CD4-positive, alpha-beta T cell treated with Interleukin-10 for 1 hour (primary cell): ENCODE measurements at regions not wholly inside any gene's neighbourhood (a gene's known extent, or its start where the extent isn't known, plus 50 kb on each side); places are given as distances from the start of the nearest gene placed in this dataset.
A peak's percentile ranks its signal among the peaks of the same experiment; 100 is the strongest.
"Not testable (repeated sequence)": the region's sequence is repeated elsewhere in the genome, so short reads cannot be mapped to it uniquely, and the experiment has no call there.

Experiments
- DNase-seq: peaks from one replicate; pipeline ENCODE4 v3.0.0-alpha.2; 2020

- no peak for DNase-seq
Measured at GRCh38 chr15:63434576-63435186, 53.0 kb upstream of the CA12 start.

DNA sequence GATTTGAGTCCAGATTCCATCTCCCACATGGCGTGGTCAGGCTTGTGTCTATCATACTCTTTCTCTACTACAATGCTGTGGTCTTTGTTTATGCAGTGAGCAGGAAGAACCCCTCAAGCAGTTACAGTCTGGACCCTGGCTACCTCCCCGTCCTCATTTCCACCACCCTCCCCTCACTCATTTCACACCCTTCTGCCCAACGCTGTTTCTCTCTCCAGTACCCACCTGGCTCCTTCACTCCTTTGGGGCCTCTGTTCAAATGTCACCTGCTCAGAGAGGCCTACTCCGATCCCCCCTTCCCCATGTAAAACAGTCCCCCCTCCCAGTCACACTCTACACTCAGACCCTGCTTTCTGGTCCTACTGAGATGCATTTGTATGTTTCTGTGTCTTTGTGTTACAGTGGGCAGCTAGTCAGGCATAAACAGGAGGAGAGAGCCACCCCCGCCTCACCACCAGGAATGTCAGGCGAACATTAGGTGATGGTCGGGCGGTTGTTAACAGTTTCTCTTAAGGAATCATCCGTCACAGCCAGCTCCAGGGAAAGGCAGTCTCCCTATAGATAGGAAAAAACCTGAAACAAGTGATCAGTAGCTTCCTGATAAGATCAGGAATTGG, 53.7 kb upstream of the CA12 start:
- no peak for DNase-seq

- DNase-seq, result no peak
Measured at GRCh38 chr15:63436341-63436740, 54.7 kb upstream of the CA12 start.

DNA sequence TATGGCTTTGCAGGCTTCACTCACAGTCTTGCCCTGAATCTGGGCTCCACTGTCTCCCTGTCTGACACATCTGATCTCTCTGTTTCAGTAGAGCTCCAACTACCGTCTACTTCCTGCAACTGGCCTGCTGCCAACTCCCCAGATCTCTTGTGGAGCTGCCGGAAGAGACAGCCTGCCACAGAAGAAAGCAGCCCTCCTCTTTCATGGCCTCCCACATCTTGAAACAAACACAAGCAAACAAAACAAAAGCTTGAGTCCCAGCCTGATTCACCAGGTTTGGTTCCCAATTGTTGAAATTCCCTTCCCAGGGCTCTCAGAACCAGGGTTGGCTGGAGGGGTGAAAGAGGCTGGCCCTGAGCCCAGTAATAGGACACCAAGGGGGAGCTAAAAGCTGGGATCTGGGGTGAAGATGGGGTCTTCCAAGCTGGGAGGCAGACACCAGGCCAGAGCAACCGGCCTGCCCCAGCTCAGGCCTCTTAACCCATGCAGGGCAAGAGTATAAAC, 55.3 kb upstream of the CA12 start:
- DNase-seq, result peak; percentile 64

GRCh38 chr15:63439536-63440264, 58.1 kb upstream of the CA12 start:
- no peak for DNase-seq

DNA sequence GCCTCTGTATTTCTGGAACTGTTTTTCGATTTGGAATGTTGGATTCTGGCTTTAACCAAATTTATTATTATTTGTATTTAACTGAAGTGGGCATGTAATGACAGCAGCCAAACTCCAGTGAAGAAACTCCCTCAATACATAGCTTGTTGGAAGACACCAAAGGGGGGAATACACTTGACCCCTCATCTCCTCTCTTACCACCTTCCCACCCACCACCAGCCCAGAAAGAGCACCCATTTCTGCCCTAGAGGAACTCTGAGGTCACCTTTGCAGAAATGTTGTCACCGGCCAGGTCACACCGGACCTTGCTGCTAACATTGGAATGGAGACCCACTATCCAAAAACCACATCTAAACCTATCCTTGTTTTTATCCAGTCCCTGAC, 58.6 kb upstream of the CA12 start:
- DNase-seq, result no peak

GRCh38 chr15:63440756-63441155, 59.1 kb upstream of the CA12 start:
- DNase-seq, result peak; percentile 19

GRCh38 chr15:63441266-63441665, 59.6 kb upstream of the CA12 start:
- no peak for DNase-seq

- DNase-seq, result no peak
Measured at GRCh38 chr15:63442080-63442479, 60.4 kb upstream of the CA12 start.

- no peak for DNase-seq
Measured at GRCh38 chr15:63444611-63445010, 59.8 kb upstream of the USP3 start.

- peak; percentile 58 for DNase-seq
Measured at GRCh38 chr15:63446255-63446654, 58.1 kb upstream of the USP3 start.

DNA sequence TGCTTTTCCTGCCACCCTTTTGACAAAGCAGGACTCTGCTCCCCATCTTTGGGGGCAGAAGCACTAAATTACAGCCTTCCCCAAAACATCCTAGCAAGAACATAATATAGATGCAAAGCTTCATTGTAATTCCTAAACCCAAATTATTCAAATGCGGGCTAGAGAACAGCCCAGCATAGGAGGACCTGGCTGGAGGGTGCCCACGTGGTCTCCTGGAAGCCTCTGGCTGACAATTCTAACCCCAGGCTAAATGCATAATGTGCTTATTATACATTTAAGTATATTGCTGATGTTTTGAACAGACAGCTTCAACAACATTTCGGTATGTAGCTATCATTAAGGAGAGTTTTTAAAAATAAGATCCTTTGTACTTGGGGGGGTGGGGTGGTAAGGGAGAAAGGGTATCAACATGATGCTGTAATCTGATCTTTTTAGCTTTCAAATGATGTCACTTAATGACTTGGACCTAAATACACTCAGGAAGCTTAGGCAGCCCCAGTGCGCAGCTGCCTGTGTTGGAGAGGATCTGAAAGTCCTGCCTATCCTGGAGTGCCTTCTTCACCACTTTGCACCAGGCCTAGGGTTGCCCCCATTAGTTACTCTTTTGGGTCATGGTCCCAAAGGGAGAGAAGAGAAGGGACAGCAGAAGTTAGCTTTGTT, 57.2 kb upstream of the USP3 start:
- no peak for DNase-seq

- DNase-seq, result no peak
Measured at GRCh38 chr15:63448266-63448665, 56.1 kb upstream of the USP3 start.

DNA sequence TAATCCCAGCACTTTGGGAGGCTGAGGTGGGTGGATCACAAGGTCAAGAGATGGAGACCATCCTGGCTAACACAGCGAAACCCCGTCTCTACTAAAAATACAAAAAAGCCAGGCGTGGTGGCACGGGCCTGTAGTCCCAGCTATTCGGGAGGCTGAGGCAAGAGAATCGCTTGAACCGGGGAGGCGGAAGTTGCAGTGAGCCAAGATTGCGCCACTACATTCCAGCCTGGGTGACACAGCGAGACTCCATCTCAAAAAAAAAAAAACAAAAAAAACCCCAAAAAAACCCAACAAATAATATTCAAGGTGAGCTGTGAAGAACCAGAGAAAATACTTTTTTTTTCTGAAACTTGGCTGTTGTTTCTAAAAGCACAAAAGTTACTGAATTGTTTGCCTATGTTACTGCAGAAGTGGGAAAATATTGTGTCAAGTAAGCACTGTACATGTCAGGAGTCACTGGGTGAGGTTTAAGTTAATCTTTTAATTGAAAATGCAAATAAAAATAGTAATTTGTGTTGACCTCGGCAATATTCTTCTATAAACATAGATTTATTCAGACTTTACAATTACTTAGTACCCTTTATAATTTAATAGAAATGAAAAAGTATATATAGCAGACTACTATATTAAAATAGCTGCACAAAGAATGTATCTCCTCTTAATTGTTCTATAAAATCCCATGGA, 55.4 kb upstream of the USP3 start:
- DNase-seq, result not testable (repeated sequence)

DNA sequence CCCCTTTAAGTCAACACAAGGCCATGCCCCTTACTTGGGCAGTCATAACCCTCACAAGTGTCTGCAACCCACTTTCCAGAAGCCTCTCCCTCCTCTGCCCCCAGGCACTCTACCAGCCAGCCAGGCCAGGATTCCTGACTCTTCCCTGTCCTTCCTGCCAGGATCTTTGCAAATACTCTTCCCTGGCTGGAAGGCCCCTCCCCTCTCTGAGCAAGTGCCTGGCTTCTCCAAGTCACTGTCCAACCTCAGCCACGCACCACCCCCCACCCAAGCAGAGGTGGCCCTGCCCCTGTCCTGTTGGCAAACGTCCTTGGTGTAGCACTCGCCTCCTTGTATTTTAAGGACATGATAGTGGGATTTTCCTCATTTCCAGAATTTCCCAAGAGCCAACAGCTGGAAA, 54.7 kb upstream of the USP3 start:
- DNase-seq, result no peak

- no peak for DNase-seq
Measured at GRCh38 chr15:63450884-63451225, 53.5 kb upstream of the USP3 start.

GRCh38 chr15:63451671-63452315, 52.6 kb upstream of the USP3 start:
- DNase-seq, result no peak

GRCh38 chr15:63452552-63453136, 51.7 kb upstream of the USP3 start:
- DNase-seq, result no peak

- no peak for DNase-seq
Measured at GRCh38 chr15:63453186-63453905, 51.0 kb upstream of the USP3 start.

DNA sequence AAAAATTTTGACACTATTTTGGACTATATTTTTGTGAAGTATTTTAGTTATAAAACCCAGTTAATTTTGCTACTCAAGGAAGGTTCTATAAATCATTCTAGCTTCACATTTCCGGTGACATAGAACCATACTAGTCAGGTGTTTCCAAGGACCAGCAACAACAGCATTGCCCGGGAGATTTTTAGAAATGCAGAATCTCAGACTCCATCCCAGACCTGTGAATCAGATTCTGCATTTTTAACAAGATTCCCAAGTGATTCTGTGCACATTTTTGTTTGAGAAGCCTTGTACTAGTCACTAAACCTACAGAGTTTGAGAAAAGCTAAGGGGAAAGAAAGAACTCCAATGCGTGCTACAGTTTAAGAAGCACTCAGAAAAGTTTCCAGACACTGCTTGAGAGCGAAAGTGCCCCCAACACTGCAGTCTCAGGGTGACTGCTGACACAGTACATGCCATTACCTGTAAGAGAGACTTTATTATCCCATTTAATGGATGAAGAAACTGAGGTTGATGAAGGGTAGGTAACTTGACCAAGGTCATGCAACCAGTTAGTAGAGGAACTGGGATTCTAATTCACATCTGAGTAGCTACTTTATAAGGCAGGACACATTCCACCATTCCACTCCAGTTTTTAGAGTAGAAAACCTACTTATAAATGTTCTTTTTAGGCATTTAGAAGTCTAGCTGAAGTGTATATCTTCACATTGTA, 49.7 kb upstream of the USP3 start:
- DNase-seq, result no peak
